ENCODE measurements at regions not wholly inside any gene's neighbourhood (a gene's known extent, or its start where the extent isn't known, plus 50 kb on each side); places are given as distances from the start of the nearest gene placed in this dataset.

GRCh38 chr18:73150199-73150598 is 282.4 kb upstream of the NETO1 start:
- peak in 1 of 2 experiments; percentile 41; a peak in 2 of 4 replicates for TF ChIP-seq CTCF (conservative IDR thresholded peaks at IDR 0.05; ENCODE audit: low read depth in 2 of 2)
- no peak for TF ChIP-seq ZNF331 (CRISPR knock-in tag; IDR thresholded peaks at IDR 0.05; ENCODE audit: low read depth)
- TF ChIP-seq REST (IDR thresholded peaks at IDR 0.05; ENCODE audit: unreplicated experiment): no peak
- TF ChIP-seq EZH2phosphoT487 (IDR thresholded peaks at IDR 0.05; ENCODE audit: unreplicated experiment): no peak
- TF ChIP-seq POLR2AphosphoS5 (IDR thresholded peaks at IDR 0.05; ENCODE audit: low read depth): no peak
- no peak for TF ChIP-seq EZH2 (IDR thresholded peaks at IDR 0.05; ENCODE audit: low read depth, unreplicated experiment)
- no peak for TF ChIP-seq ZNF114 (CRISPR knock-in tag; IDR thresholded peaks at IDR 0.05)
- no peak for TF ChIP-seq ETS1 (IDR thresholded peaks at IDR 0.05)

Data from GM23338 (cell line).